Right atrium auricular region (tissue), 2 donors: ENCODE measurements at regions not wholly inside any gene's neighbourhood (a gene's known extent, or its start where the extent isn't known, plus 50 kb on each side); places are given as distances from the start of the nearest gene placed in this dataset.

ENCODE experiments used
- DNase-seq: peaks from one replicate; pipeline ENCODE4 v3.0.0-alpha.2; 2019; ENCODE audit warnings: low spot score
- H3K27ac ChIP-seq, 2 donors: fragments of 200-600 bp; sonication (generic); 1 replicate in 1 of 2; 2 replicates in 1 of 2; pipeline ENCODE4 v1.5.1; 2016 to 2019
- H3K27me3 ChIP-seq, 2 donors: fragments of 200-600 bp; sonication (generic); one replicate each; pipeline versions ENCODE4 v1.5.1 to v1.6.0; 2017 to 2019
- H3K36me3 ChIP-seq: fragments of 200-600 bp; sonication (generic); one replicate; pipeline ENCODE4 v1.5.1; 2016
- H3K4me1 ChIP-seq, 2 donors: fragments of 200-600 bp; sonication (generic); one replicate each; pipeline versions ENCODE4 v1.5.1 to v1.6.0; 2017 to 2019
- H3K4me3 ChIP-seq, 2 donors: fragments of 200-600 bp; sonication (generic); 1 replicate in 1 of 2; 2 replicates in 1 of 2; pipeline ENCODE4 v1.5.1; 2017 to 2019; ENCODE audit warnings: mild to moderate bottlenecking in 1 of 2, moderate library complexity in 1 of 2
- H3K9me3 ChIP-seq, 2 donors: fragments of 200-600 bp; sonication (generic); one replicate each; pipeline ENCODE4 v1.5.1; 2019
- CTCF ChIP-seq, 2 donors: fragments of 200-600 bp; sonication (generic); IDR thresholded peaks; one replicate each; pipeline ENCODE4 v1.5.1; 2019; ENCODE audit warnings: antibody characterized with exemption in 2 of 2

- H3K4me3 ChIP-seq: no peak overlapping the region
- no peaks in the 10 kb centered on the region for H3K4me1 ChIP-seq
- H3K27me3 ChIP-seq: no peaks in the 10 kb centered on the region
- TF ChIP-seq CTCF (IDR thresholded peaks at IDR 0.05): no peak
- H3K36me3 ChIP-seq: no peaks in the 10 kb centered on the region
- H3K27ac ChIP-seq: no peak overlapping the region
- peak; percentile 40 for DNase-seq
- peaks cover 0 to 29% of the 10 kb centered on the region in 2 donors for H3K9me3 ChIP-seq
These were observed 337.2 kb upstream of the B3GAT1 start for GRCh38 chr11:134749040-134749839.

GRCh38 chr11:134746609-134747008 is 334.6 kb upstream of the B3GAT1 start:
- Histone ChIP-seq H3K4me1 (peaks cover 0 to 5% of the 10 kb centered on the region in 2 donors), H3K27me3 (no peaks in the 10 kb centered on the region), H3K36me3 (no peaks in the 10 kb centered on the region), H3K4me3 (no peak overlapping the region), H3K27ac (no peak overlapping the region), H3K9me3 (peaks cover 0 to 29% of the 10 kb centered on the region in 2 donors)
- no peak for DNase-seq
- TF ChIP-seq CTCF (IDR thresholded peaks at IDR 0.05): no peak

- Histone ChIP-seq H3K9me3 (peaks cover 0 to 29% of the 10 kb centered on the region in 2 donors), H3K4me3 (no peak overlapping the region), H3K4me1 (peaks cover 0 to 7% of the 10 kb centered on the region in 2 donors), H3K36me3 (no peaks in the 10 kb centered on the region), H3K27me3 (no peaks in the 10 kb centered on the region), H3K27ac (no peak overlapping the region)
- TF ChIP-seq CTCF (IDR thresholded peaks at IDR 0.05): no peak
- peak; percentile 23 for DNase-seq
These were observed 333.4 kb upstream of the B3GAT1 start for GRCh38 chr11:134745456-134745855.

GRCh38 chr11:134743820-134744195 is 331.8 kb upstream of the B3GAT1 start:
- DNase-seq: no peak
- no peak for TF ChIP-seq CTCF (IDR thresholded peaks at IDR 0.05)
- peaks cover 0 to 26% of the 10 kb centered on the region in 2 donors for H3K9me3 ChIP-seq

GRCh38 chr11:134742956-134743819 is 331.1 kb upstream of the B3GAT1 start:
- no peak for TF ChIP-seq CTCF (IDR thresholded peaks at IDR 0.05)
- no peak overlapping the region for H3K4me3 ChIP-seq
- no peaks in the 10 kb centered on the region for H3K27me3 ChIP-seq
- peaks cover 0 to 19% of the 10 kb centered on the region in 2 donors for H3K9me3 ChIP-seq
- DNase-seq: no peak
- H3K27ac ChIP-seq: no peak overlapping the region
- peaks cover 0 to 7% of the 10 kb centered on the region in 2 donors for H3K4me1 ChIP-seq
- H3K36me3 ChIP-seq: no peaks in the 10 kb centered on the region

More at GRCh38 chr11:134743820-134744195, 331.8 kb upstream of the B3GAT1 start:
- Histone ChIP-seq H3K27me3 (no peaks in the 10 kb centered on the region), H3K4me1 (peaks cover 0 to 7% of the 10 kb centered on the region in 2 donors), H3K27ac (no peak overlapping the region), H3K36me3 (no peaks in the 10 kb centered on the region), H3K4me3 (no peak overlapping the region)
